HG03097 (cell line): ENCODE measurements at regions not wholly inside any gene's neighbourhood (a gene's known extent, or its start where the extent isn't known, plus 50 kb on each side); places are given as distances from the start of the nearest gene placed in this dataset.
"Not testable (repeated sequence)": the region's sequence is repeated elsewhere in the genome, so short reads cannot be mapped to it uniquely, and the experiment has no call there.

Experiments
- ATAC-seq: cut with Tn5 transposase; IDR thresholded peaks from one replicate; pipeline ENCODE4 v1.9.1; 2021; ENCODE audit not compliant: unreplicated experiment, low FRiP score

GRCh38 chr3:117836296-117836695 lies 1126.7 kb downstream of the TUSC7 start:
- ATAC-seq: no peak

GRCh38 chr3:117837391-117837790 lies 1127.8 kb downstream of the TUSC7 start:
- ATAC-seq: no peak

- ATAC-seq: no peak
These were observed 1132.5 kb downstream of the TUSC7 start for GRCh38 chr3:117842086-117842485.

- ATAC-seq: no peak
These were observed 1133.8 kb downstream of the TUSC7 start for GRCh38 chr3:117843356-117843755.

DNA sequence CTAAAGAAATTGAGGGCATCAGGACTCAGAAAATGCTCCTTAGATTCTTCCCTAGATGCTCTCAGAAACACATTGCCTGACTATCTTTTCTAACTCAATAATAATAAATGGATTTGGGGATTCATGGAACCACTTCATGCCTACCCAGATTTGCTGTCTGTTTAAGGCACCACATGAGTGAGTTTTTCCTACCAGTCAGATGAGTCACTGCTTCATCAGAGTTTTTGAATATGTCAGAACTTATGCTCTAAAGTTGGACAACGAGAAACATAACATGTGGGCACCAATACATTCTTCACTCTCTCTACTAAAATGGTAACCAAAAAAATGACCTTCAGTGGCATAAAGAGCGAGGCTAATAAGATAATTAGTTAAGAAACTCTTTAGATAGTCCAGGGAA lies 1135.1 kb downstream of the TUSC7 start:
- ATAC-seq: no peak

- ATAC-seq: no peak
These were observed 1136.7 kb downstream of the TUSC7 start for GRCh38 chr3:117846238-117846637.

- ATAC-seq: no peak
These were observed 1139.0 kb downstream of the TUSC7 start for GRCh38 chr3:117848606-117849005.

DNA sequence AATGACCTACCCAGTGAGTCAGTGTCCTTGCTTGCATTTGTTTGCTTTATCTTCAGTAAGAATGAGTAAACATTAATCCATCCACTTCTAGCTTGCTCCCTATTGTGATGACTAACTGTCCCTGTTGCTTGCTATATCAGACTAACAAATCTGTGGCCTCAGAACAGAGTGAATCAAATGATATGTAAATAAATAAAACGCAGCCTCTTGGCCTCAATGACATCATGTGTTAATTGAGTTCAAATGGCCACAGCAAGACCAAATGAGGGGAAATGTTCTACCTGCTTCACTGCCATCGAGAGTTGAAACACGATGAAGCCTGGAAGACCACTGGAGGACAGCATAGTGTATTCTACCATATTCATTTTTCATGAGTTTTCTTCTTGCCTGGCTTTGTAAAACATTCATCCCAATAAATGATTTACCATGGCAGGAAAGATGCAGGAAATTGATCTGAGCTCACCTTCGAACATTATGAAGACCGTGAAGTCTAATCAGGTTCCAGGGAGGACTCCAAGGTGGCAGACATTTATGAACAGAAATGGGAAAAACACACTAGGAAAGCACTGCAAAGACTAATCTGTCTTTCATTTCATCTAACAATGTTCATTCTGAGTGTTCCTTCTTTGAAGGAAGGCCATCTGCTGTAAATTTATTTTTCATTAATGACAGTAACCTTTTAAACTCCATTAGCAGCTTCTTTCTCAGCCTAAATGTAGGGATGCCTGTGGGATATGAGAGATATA lies 1144.5 kb downstream of the TUSC7 start:
- ATAC-seq: no peak

DNA sequence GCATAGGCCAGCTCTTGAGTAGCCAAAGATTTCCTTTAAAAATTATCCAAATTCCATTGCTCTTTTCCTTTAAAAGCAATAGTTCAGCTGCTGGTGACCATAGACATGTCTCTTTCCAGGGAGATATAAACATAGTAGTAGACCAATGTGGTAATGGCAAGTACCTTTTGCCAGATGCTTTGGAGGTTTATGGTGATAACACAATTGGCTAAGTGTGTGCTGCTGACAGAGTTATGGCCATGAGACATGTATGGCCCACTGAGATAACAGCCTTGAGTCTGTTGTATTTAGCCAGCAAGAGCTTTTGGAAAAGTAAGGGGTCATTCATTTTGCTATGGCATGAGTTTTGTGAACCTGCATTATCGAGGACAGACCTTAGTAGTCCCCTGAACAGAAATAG lies 1146.8 kb downstream of the TUSC7 start:
- no peak for ATAC-seq

GRCh38 chr3:117863146-117863545 lies 1153.6 kb downstream of the TUSC7 start:
- no peak for ATAC-seq

DNA sequence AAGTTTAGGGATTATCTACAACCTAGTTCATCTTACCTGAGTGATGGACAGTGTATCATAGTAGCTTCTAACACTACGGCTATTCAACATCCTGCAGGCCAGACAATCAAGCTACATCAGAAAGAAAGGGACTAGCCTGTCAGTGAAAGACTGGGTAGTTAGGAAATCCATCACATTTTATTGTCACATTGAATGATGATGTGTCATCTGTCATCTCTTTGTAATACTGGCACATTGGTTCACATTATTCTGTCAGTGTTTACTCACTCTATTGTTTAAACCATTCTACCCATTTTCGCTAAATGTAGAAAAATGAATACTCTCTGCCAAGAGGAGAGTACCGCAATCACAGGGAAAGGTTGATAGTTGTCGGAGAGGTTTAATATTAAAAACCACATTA lies 1155.8 kb downstream of the TUSC7 start:
- ATAC-seq: no peak

GRCh38 chr3:117868766-117869165 lies 1159.2 kb downstream of the TUSC7 start:
- no peak for ATAC-seq

- no peak for ATAC-seq
These were observed 1162.4 kb downstream of the TUSC7 start for GRCh38 chr3:117871934-117872333.

GRCh38 chr3:117872594-117873248 lies 1161.9 kb downstream of the IGSF11 start:
- not testable (repeated sequence) for ATAC-seq

DNA sequence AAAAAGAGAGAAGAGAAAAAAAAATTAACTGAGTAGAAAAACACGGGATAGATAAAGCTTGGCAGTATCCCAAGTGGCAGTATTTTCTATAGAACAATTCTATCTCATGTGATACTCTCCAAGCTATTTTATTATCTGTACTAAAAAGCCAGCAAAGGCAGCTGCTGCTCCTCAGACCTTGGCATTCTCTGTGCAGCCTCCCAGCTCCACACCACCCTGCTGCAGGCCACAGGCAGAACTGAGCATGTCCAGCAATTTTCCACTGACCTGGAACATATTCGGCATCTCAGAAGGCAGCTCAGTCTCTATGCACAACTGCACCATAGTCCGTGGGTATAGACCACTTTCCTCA lies 1161.4 kb downstream of the IGSF11 start:
- ATAC-seq: no peak

DNA sequence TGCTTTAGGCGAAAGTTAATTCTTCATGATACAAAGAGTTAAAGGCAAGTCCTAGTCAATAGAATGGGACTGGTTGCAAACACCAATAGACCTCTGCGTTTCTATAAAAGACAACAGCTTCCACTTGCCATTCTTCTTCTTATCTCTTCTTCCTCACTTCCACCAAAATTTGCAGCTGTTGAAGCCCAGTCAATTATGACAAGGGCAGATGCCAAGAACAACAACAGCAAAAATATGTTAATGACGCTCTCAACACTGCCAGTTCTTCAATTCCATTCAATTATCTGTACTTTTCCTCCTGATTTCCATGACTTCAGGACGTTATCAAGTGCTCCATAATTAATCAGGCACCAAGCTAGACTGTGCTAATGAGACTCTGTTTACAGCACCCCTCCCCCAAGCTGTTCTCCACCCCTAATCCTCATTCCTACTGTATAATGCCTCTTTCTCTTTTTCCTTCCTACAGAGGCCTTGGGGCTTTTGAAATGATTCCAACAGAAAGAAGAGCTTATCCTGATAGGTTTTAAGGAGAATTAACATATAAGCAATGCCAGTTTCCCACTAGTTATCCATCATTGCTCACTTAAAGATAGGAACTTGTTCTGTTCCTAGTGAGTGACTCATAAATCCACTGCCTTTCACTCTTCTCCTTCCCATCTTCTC lies 1160.5 kb downstream of the IGSF11 start:
- no peak for ATAC-seq

GRCh38 chr3:117874904-117875874 lies 1159.5 kb downstream of the IGSF11 start:
- ATAC-seq: no peak

DNA sequence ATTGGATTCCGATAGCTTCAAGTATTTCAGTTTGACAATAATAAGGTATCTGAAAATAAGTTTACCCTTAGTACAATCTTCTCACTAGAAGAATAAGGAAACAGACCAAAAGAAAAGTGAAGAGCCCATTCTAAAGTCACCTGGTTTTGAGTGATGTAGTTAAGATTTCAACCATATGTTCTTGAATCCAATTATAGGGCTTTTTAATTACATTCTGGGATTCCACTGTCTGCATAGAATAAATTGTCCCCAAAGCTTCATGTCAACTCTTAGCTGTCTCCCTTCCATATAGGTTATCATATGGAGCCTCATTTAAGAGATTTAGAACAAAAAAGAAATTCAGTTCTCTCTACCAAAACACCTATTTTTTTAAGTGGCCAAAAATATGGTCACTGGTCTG lies 1158.8 kb downstream of the IGSF11 start:
- ATAC-seq: no peak

DNA sequence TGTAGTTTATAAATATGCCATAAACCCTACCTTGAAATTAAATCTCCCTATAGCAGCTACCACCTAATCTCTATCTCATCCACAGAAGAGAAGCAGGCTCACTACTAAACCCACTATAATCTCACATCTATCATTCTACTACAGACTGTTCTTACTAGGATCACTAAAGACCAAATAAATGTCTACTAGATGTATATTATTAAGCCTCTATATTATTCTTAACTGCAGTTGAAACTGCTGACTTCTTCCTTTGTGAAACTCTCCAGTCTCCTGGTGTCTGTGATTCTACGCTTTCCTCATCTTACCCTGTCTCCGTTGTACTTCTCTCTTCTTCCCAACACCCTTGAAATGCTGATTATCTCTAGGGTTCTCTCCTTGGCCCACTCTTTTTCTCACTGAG lies 1154.0 kb downstream of the IGSF11 start:
- no peak for ATAC-seq

- no peak for ATAC-seq
These were observed 1153.4 kb downstream of the IGSF11 start for GRCh38 chr3:117881210-117881609.

DNA sequence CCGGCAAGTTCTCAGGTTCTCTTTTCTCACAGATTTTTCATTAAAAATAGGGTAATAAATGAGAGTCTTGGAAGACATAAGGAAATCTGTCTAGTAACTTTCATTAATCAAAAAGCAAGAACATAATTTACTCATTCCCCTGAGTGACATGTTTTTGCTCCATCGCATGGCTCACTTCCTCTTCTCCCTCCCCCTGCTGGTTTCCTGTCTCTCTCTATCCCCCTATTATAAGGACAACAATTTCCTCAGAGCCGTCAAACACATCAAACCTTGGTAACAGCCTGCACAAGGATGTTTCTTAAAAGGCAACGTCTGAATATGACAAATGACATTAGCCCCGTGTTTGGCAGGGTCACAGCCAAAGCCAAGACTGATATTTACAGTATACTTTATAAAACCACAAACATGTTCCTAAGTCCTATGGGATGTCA lies 1149.6 kb downstream of the IGSF11 start:
- ATAC-seq: no peak
